Naive thymus-derived CD4-positive, alpha-beta T cell (primary cell): ENCODE measurements at regions not wholly inside any gene's neighbourhood (a gene's known extent, or its start where the extent isn't known, plus 50 kb on each side); places are given as distances from the start of the nearest gene placed in this dataset.

Source experiments
- ATAC-seq: fragments of 150-1000 bp; cut with Tn5 transposase; 2 replicates; pipeline ENCODE4 v1.10.0; 2021; ENCODE audit warnings: mild to moderate bottlenecking, moderate library complexity
- CTCF ChIA-PET: fragments of 350-600 bp; sonication (Branson Sonifier 250); formaldehyde crosslinking; loops from one replicate; lab custom pipeline; 2021; ENCODE audit warnings: antibody characterized with exemption; lab: Charles Lee
- POLR2A ChIA-PET: fragments of 350-600 bp; sonication (Branson Sonifier 250); formaldehyde crosslinking; loops from one replicate; lab custom pipeline; 2021; ENCODE audit warnings: antibody characterized with exemption, inconsistent platforms; lab: Charles Lee
- DNase-seq, 9 donors: peaks; one replicate each; pipeline versions ENCODE4 v3.0.0 to v3.0.0-alpha.2; 2020 to 2022; ENCODE audit warnings: mixed read lengths in 1 of 9
- H3K27ac ChIP-seq: one replicate; pipeline ENCODE4 v1.7.0; 2013; ENCODE audit warnings: mild to moderate bottlenecking, low read depth, low read length, moderate library complexity
- H3K27me3 ChIP-seq, 2 donors: one replicate each; pipeline ENCODE4 v1.7.0; 2013; ENCODE audit warnings: low read length in 2 of 2, mild to moderate bottlenecking in 2 of 2, moderate library complexity in 2 of 2; ENCODE audit not compliant: control insufficient read depth in 2 of 2, insufficient read depth in 2 of 2
- H3K36me3 ChIP-seq, 3 experiments: 1 replicate in 2 of 3; 2 replicates in 1 of 3; pipeline ENCODE4 v1.7.0; 2013; ENCODE audit warnings: low read length in 3 of 3, mild to moderate bottlenecking in 3 of 3, moderate library complexity in 1 of 3; ENCODE audit not compliant: insufficient read depth in 3 of 3, control insufficient read depth in 2 of 3
- H3K4me1 ChIP-seq, 2 donors: one replicate each; pipeline ENCODE4 v1.7.0; 2013; ENCODE audit warnings: low read length in 2 of 2, mild to moderate bottlenecking in 2 of 2, moderate library complexity in 1 of 2; ENCODE audit not compliant: control insufficient read depth in 2 of 2, insufficient read depth in 2 of 2
- H3K4me3 ChIP-seq: 2 replicates; pipeline ENCODE4 v1.7.0; 2013; ENCODE audit warnings: mild to moderate bottlenecking, low read length
- H3K9me3 ChIP-seq, 3 experiments: 1 replicate in 2 of 3; 2 replicates in 1 of 3; pipeline ENCODE4 v1.7.0; 2013; ENCODE audit warnings: low read length in 3 of 3; ENCODE audit not compliant: control insufficient read depth in 2 of 3
- H3K27ac Mint-ChIP-seq, 9 donors: one replicate each; pipeline ENCODE4 v1.8.0; 2020 to 2022; ENCODE audit warnings: mixed read lengths in 9 of 9, mild to moderate bottlenecking in 8 of 9, moderate library complexity in 5 of 9, inconsistent platforms in 2 of 9
- H3K27me3 Mint-ChIP-seq, 5 donors: one replicate each; pipeline ENCODE4 v1.8.0; 2021 to 2022; ENCODE audit warnings: mixed read lengths in 5 of 5, mild to moderate bottlenecking in 1 of 5
- H3K36me3 Mint-ChIP-seq, 5 donors: one replicate each; pipeline ENCODE4 v1.8.0; 2020 to 2022; ENCODE audit warnings: mixed read lengths in 5 of 5, mild to moderate bottlenecking in 3 of 5, inconsistent platforms in 1 of 5
- H3K4me1 Mint-ChIP-seq, 7 donors: one replicate each; pipeline ENCODE4 v1.8.0; 2020 to 2022; ENCODE audit warnings: mixed read lengths in 7 of 7, mild to moderate bottlenecking in 3 of 7, inconsistent platforms in 1 of 7
- H3K4me3 Mint-ChIP-seq, 10 donors: one replicate each; pipeline ENCODE4 v1.8.0; 2020 to 2022; ENCODE audit warnings: mild to moderate bottlenecking in 10 of 10, mixed read lengths in 10 of 10, moderate library complexity in 6 of 10, inconsistent platforms in 2 of 10
- H3K9me3 Mint-ChIP-seq, 11 donors: one replicate each; pipeline ENCODE4 v1.8.0; 2020 to 2022; ENCODE audit warnings: mixed read lengths in 11 of 11, mild to moderate bottlenecking in 4 of 11, inconsistent platforms in 1 of 11, moderate library complexity in 1 of 11
- intact Hi-C, 2 donors: fragments of 100-400 bp; cut with micrococcal nuclease; formaldehyde crosslinking; loops; one replicate each; pipeline ENCODE4 v1.15.1; 2023

DNA sequence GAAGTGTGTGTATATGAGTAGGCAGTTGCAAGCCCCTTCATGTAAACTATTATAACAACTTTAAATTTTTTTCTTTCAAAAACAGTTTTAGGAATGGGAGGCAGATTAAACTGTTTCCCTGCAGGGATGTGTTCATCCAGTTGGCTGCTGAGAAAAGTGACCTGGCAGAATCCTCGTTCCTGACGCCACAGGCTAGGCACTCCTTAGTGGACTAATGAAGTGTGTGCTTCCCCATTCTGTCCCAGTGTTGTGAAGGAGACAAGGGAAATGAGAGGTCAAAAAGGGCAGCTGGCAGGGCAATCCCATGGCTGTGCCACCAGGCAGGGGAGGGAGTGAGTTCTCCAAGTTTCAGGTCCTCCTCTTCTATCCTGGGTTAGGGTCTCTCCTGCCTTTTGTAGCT is 59.8 kb downstream of the FOXD1 start:
- no peak for ATAC-seq
- peaks cover 16 to 33% (median 24%) of the 10 kb centered on the region in 7 donors for H3K4me1 Mint-ChIP-seq
- peak overlapping the region in 1 of 9 donors; percentile 23 for H3K27ac Mint-ChIP-seq
- Histone ChIP-seq H3K27me3 (peaks cover 0 to 6% of the 10 kb centered on the region in 2 donors), H3K36me3 (no peaks in the 10 kb centered on the region), H3K4me3 (no peak overlapping the region), H3K4me1 (peaks cover 20 to 31% of the 10 kb centered on the region in 2 donors), H3K27ac (no peak overlapping the region), H3K9me3 (peaks cover 0 to 11% (median 4%) of the 10 kb centered on the region in 3 experiments)
- intact Hi-C loops: loop anchor here (1.0 to 5.0 kb wide), 6 partner anchors 62 to 572 kb away; partner anchors contain the start of genes BTF3 (in 1 of the 2), FCHO2 (in 1 of the 2) and TNPO1 (in 1 of the 2)
- no peak for DNase-seq
- H3K9me3 Mint-ChIP-seq: peaks cover 5 to 17% (median 15%) of the 10 kb centered on the region in 11 donors
- peaks cover 0 to 24% (median 4%) of the 10 kb centered on the region in 5 donors for H3K36me3 Mint-ChIP-seq
- CTCF ChIA-PET: no interaction called here
- POLR2A ChIA-PET: no interaction called here
- H3K4me3 Mint-ChIP-seq: no peak overlapping the region
- peaks cover 14 to 63% (median 25%) of the 10 kb centered on the region in 5 donors for H3K27me3 Mint-ChIP-seq

GRCh38 chr5:73388306-73388684 is 60.3 kb downstream of the FOXD1 start:
- H3K27me3 Mint-ChIP-seq: peaks cover 19 to 67% (median 29%) of the 10 kb centered on the region in 5 donors
- POLR2A ChIA-PET: interaction anchor here (0.6 kb wide), 1 partner anchor 12 kb away, joined by 3 read pairs; no protein-coding TSS in a partner anchor
- DNase-seq (no peak), ATAC-seq (no peak)
- no peak overlapping the region for H3K4me3 ChIP-seq
- H3K27me3 ChIP-seq: peaks cover 2 to 8% of the 10 kb centered on the region in 2 donors
- H3K27ac ChIP-seq: no peak overlapping the region
- intact Hi-C loops: loop anchor here (1.0 to 5.0 kb wide), 6 partner anchors 63 to 571 kb away; partner anchors contain the start of genes BTF3 (in 1 of the 2), FCHO2 (in 1 of the 2) and TNPO1 (in 1 of the 2)
- peaks cover 0 to 27% (median 4%) of the 10 kb centered on the region in 5 donors for H3K36me3 Mint-ChIP-seq
- peak overlapping the region in 4 of 9 donors; percentile 9 to 81 (median 54) for H3K27ac Mint-ChIP-seq
- H3K4me1 ChIP-seq: peaks cover 20 to 31% of the 10 kb centered on the region in 2 donors
- H3K9me3 ChIP-seq: peaks cover 0 to 11% (median 4%) of the 10 kb centered on the region in 3 experiments
- H3K36me3 ChIP-seq: no peaks in the 10 kb centered on the region
- peaks cover 5 to 22% (median 18%) of the 10 kb centered on the region in 11 donors for H3K9me3 Mint-ChIP-seq
- peak overlapping the region; percentile 39 to 76 (median 72) for H3K4me3 Mint-ChIP-seq
- H3K4me1 Mint-ChIP-seq: peaks cover 16 to 33% (median 24%) of the 10 kb centered on the region in 7 donors
- CTCF ChIA-PET: interaction anchor here (0.9 kb wide), 1 partner anchor 11 kb away, joined by 3 read pairs; no protein-coding TSS in a partner anchor

DNA sequence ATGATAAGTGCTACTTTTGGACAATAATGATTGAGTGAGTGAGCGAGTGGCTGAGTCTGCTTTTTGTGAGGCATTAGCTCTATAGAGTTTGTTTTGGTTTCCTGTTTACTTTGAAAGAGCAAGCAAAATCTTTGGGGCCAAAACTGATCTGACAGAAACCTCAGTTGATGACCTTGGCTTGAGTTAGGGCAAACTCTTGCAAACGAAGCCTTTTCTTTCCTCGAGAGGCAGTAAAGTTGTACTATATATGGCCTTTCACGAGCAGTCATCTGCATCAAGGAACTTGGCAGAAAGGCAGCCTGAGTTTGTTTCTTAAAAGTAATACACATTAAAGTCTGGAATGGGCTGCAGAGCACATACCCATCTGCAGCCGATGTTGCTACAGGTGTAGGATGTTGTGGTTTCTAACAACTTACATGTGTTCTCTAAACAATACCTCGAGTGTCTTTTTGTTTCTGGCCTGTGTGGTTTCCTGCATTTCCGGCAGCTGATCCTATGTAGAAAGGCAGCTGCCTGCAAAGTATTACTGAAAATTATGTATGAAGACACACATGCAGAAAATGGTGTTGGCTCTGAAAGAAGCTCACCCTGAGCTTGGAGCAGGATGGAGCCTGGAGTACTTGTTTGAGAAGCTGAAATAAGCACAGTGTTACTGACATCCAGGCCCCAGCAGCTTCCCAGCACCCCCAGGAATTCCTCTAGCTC is 60.8 kb downstream of the FOXD1 start:
- Histone ChIP-seq H3K36me3 (no peaks in the 10 kb centered on the region), H3K4me3 (peak overlapping the region; percentile 3), H3K4me1 (peaks cover 20 to 31% of the 10 kb centered on the region in 2 donors), H3K27ac (no peak overlapping the region), H3K9me3 (peaks cover 0 to 11% (median 4%) of the 10 kb centered on the region in 3 experiments), H3K27me3 (peaks cover 8 to 11% of the 10 kb centered on the region in 2 donors)
- H3K27me3 Mint-ChIP-seq: peaks cover 24 to 68% (median 35%) of the 10 kb centered on the region in 5 donors
- H3K4me3 Mint-ChIP-seq: peak overlapping the region; percentile 39 to 76 (median 72)
- intact Hi-C loops: loop anchor here (1.0 to 5.0 kb wide), 7 partner anchors 63 to 571 kb away; partner anchors contain the start of genes BTF3 (in 1 of the 2), FCHO2 (in 1 of the 2) and TNPO1 (in 1 of the 2)
- peaks cover 16 to 34% (median 24%) of the 10 kb centered on the region in 7 donors for H3K4me1 Mint-ChIP-seq
- CTCF ChIA-PET: interaction anchor here (0.9 kb wide), 1 partner anchor 11 kb away, joined by 3 read pairs; no protein-coding TSS in a partner anchor
- peaks cover 5 to 27% (median 18%) of the 10 kb centered on the region in 11 donors for H3K9me3 Mint-ChIP-seq
- H3K36me3 Mint-ChIP-seq: peaks cover 0 to 28% (median 4%) of the 10 kb centered on the region in 5 donors
- POLR2A ChIA-PET: interaction anchor here (0.6 kb wide), 1 partner anchor 13 kb away, joined by 3 read pairs; no protein-coding TSS in a partner anchor
- DNase-seq (peak in 8 of 9 donors; percentile 28 to 90 (median 82)), ATAC-seq (peak; percentile 96)
- H3K27ac Mint-ChIP-seq: peak overlapping the region in 6 of 9 donors; percentile 1 to 81 (median 37)

- peaks cover 0 to 11% (median 4%) of the 10 kb centered on the region in 3 experiments for H3K9me3 ChIP-seq
- intact Hi-C loops: loop anchor here in 1 of 2 donors (2.0 to 5.0 kb wide), 3 partner anchors 88 to 430 kb away; partner anchors contain the start of gene FCHO2
- POLR2A ChIA-PET: no interaction called here
- no peak for DNase-seq
- H3K4me3 Mint-ChIP-seq: peak overlapping the region; percentile 39 to 76 (median 72)
- CTCF ChIA-PET: no interaction called here
- peak overlapping the region; percentile 3 for H3K4me3 ChIP-seq
- H3K4me1 Mint-ChIP-seq: peaks cover 16 to 34% (median 24%) of the 10 kb centered on the region in 7 donors
- H3K27me3 ChIP-seq: peaks cover 11 to 14% of the 10 kb centered on the region in 2 donors
- H3K4me1 ChIP-seq: peaks cover 20 to 31% of the 10 kb centered on the region in 2 donors
- ATAC-seq: no peak
- H3K9me3 Mint-ChIP-seq: peaks cover 5 to 28% (median 18%) of the 10 kb centered on the region in 11 donors
- peaks cover 25 to 66% (median 32%) of the 10 kb centered on the region in 5 donors for H3K27me3 Mint-ChIP-seq
- H3K36me3 ChIP-seq: no peaks in the 10 kb centered on the region
- H3K36me3 Mint-ChIP-seq: peaks cover 0 to 28% (median 4%) of the 10 kb centered on the region in 5 donors
- H3K27ac Mint-ChIP-seq: peak overlapping the region in 3 of 9 donors; percentile 28 to 81 (median 63)
- H3K27ac ChIP-seq: no peak overlapping the region
Measured at GRCh38 chr5:73387149-73387591, 61.4 kb downstream of the FOXD1 start.

DNA sequence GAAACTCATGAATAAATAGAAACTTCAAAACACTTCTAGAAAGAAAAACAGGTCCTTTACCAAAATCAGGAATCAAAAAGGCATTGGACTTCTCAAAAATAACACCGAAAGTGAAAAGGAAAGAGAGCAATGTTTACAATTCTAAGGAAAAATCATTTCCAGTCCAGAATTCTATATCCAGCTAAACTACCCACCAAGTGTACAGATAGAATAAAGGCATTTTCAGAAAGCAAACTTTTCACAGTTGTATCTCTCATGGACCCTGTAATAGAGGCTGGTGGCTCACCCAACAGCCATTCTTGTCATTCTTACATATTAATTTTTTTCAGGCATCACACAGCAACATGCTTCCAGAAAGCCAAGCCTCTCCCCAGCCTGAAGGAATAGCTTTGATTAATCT is 63.7 kb downstream of the FOXD1 start:
- ChIA-PET CTCF (no interaction called here), POLR2A (no interaction called here)
- intact Hi-C loops: loop anchor here in 1 of 2 donors (5.0 kb wide), 2 partner anchors 153 to 428 kb away; partner anchors contain the start of gene FCHO2
- H3K27me3 Mint-ChIP-seq: peaks cover 41 to 61% (median 47%) of the 10 kb centered on the region in 5 donors
- H3K4me3 Mint-ChIP-seq: no peak overlapping the region
- DNase-seq: no peak
- Histone ChIP-seq H3K27ac (no peak overlapping the region), H3K9me3 (peaks cover 0 to 11% (median 4%) of the 10 kb centered on the region in 3 experiments), H3K36me3 (no peaks in the 10 kb centered on the region), H3K4me3 (no peak overlapping the region), H3K27me3 (peaks cover 20 to 35% of the 10 kb centered on the region in 2 donors), H3K4me1 (peaks cover 35 to 37% of the 10 kb centered on the region in 2 donors)
- no peak overlapping the region for H3K27ac Mint-ChIP-seq
- peaks cover 25 to 51% (median 38%) of the 10 kb centered on the region in 7 donors for H3K4me1 Mint-ChIP-seq
- H3K36me3 Mint-ChIP-seq: peaks cover 0 to 31% (median 4%) of the 10 kb centered on the region in 5 donors
- no peak for ATAC-seq
- peaks cover 5 to 30% (median 18%) of the 10 kb centered on the region in 11 donors for H3K9me3 Mint-ChIP-seq

GRCh38 chr5:73382401-73382740 is 66.2 kb downstream of the FOXD1 start:
- peaks cover 0 to 31% (median 4%) of the 10 kb centered on the region in 5 donors for H3K36me3 Mint-ChIP-seq
- H3K36me3 ChIP-seq: no peaks in the 10 kb centered on the region
- ATAC-seq: no peak
- H3K27ac ChIP-seq: no peak overlapping the region
- no peak overlapping the region for H3K27ac Mint-ChIP-seq
- H3K4me1 ChIP-seq: peaks cover 23 to 25% of the 10 kb centered on the region in 2 donors
- intact Hi-C loops: no loop called here
- CTCF ChIA-PET: no interaction called here
- peaks cover 13 to 38% (median 28%) of the 10 kb centered on the region in 7 donors for H3K4me1 Mint-ChIP-seq
- peaks cover 5 to 30% (median 18%) of the 10 kb centered on the region in 11 donors for H3K9me3 Mint-ChIP-seq
- H3K27me3 ChIP-seq: peaks cover 24 to 50% of the 10 kb centered on the region in 2 donors
- peaks cover 0 to 11% (median 4%) of the 10 kb centered on the region in 3 experiments for H3K9me3 ChIP-seq
- H3K4me3 Mint-ChIP-seq: peak overlapping the region in 3 of 10 donors; percentile 33 to 53 (median 52)
- peaks cover 59 to 72% (median 65%) of the 10 kb centered on the region in 5 donors for H3K27me3 Mint-ChIP-seq
- H3K4me3 ChIP-seq: no peak overlapping the region
- no peak for DNase-seq
- POLR2A ChIA-PET: interaction anchor here (0.6 kb wide), 1 partner anchor 255 kb away, joined by 3 read pairs; no protein-coding TSS in a partner anchor
